CD4-positive, alpha-beta T cell treated with Interferon gamma for 1 hour (primary cell): ENCODE measurements at regions not wholly inside any gene's neighbourhood (a gene's known extent, or its start where the extent isn't known, plus 50 kb on each side); places are given as distances from the start of the nearest gene placed in this dataset.

Experiments
- DNase-seq: peaks from one replicate; pipeline ENCODE4 v3.0.0-alpha.2; 2020

DNA sequence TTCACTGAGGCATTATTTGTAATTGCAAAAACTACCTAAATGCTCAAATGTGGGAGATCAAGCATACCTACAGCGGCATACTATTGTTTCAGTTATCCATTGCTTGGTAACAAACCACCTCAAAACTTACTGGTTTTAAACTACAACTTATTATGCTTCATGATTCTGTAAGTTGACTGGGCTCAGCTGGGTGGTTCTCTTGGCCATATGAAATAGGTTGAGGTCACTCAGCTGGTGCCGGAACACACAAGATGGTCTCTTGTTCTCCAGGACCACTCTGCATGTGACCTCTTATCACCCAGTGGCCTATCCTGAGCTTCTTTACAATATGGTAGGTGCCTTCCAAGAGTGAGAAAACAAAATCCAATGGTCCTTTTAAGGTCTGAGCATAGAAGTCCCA is 195.4 kb upstream of the FGGY start:
- DNase-seq, result no peak

DNA sequence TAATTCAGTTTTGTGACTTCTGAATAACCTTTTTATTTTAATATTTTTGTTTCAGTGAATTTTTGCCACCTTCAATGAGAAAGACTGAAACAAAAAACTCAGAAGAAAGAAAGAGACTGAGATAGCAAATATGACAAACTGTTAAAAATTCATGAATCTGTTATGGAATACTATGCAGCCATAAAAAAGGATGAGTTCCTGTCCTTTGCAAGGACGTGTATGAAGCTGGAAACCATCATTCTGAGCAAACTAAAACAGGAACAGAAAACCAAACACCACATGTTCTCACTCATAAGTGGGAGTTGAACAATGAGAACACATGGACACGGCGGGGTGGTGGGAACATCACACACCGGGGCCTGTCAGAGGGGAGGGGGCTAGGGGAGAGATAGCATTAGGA is 193.4 kb upstream of the FGGY start:
- DNase-seq, result no peak

DNA sequence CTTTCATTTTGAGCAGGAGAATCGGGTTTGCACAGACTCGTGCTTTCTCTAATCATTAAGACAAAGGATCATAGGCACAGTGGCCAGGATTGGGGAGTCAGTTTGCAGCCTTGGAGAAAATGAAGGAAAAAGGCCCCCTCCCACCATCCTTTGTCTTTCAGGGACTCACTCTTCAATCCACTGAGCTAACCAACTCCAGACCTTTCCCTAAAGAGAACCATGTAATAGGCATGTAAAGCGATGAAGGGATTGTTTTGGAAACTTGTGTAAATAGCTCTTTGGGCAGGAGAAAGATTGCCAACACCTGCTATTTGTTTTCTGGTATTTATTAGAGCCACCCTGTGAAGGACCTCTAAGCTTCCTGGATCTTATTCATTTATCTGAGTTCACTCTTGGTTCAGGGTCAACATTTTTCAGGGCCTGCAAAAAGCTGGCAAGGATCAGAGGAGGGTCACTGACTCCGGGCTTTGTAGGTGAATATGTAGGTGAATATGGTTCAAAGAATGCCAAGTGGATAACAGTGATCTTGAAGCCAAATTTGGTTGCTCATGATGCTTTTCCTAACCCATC is 192.6 kb upstream of the FGGY start:
- DNase-seq, result no peak

DNA sequence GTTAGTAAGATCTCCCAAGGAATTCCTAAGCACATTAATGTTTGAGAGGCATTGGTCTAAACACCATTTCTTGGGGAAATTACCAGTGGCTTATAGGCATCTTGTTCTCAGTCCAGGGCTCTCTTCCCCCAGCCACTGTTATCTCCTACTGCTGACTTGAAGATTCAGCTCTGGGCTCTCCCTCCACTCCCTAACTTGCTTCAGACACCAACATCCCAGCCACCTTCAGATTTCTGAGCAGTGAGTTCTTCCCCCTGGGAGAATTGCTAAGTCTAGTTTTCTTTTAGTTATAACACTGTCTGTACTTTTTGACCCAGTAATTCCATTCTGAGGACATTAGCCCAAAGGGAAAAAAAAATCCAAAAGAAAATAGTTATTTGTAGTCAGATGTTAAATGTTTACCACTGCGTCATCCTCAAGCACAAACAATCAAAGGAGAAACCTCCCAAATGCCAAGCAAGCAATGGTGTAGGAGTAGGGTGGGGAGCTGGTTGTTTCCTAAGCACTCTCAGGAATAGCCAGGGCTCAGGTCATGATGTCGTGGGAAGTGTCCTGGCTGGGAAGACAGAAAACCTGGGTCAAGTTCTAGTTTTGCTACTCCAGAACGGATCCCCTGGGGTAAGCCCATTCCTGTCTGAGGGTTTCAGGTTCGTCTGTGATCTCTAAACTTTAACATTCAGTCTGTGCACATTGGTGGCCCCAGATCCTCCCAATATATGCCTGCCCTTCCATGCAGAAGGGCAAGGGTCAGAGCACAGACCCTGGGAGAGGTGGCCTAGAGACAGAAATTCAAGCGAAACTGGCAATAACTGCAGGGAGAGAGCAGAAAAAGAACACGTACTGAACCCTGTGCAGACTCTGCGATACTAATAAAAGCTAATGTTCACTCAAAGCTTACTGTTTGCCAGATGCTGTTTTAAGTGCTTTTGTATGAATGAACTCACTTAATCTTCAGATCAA is 191.1 kb upstream of the FGGY start:
- no peak for DNase-seq

DNA sequence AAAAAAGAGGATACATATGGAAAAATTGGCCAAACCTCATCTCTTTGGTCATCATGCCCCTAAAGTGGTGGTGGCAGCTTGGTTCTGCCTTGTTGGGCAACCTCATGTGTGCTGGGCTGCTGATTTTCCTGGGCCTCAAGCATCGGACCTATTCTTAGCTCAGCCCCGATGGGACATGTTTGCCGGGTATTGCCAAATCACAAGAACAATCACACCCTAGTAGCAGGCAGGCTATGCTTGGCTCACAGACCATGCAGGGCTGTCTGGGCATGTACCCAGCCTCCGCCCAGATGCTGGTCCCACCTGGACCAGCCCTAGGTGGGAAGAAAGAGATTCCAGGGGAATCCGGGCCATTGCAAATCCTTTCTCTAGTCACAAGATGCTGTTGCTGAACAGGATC is 189.4 kb upstream of the FGGY start:
- DNase-seq, result no peak

DNA sequence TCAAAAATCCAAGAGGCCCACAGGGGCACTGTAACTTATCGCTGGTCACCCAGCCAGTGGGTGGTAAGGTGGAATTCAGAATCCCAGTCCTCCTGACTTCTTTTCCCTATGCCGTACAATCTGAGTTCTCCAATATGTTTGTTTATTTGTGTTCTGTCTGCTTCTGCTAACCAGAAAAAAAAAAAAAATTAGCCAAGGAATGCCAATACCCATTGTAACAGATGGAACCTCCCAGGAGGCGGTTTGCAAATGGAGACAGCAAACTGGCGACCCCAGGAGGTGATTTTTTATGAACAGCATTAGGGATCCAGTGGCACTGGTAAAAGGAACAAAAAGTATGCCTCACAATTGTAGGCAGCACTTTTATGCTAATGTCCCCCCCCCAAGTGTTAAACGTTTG is 189.0 kb upstream of the FGGY start:
- no peak for DNase-seq

DNA sequence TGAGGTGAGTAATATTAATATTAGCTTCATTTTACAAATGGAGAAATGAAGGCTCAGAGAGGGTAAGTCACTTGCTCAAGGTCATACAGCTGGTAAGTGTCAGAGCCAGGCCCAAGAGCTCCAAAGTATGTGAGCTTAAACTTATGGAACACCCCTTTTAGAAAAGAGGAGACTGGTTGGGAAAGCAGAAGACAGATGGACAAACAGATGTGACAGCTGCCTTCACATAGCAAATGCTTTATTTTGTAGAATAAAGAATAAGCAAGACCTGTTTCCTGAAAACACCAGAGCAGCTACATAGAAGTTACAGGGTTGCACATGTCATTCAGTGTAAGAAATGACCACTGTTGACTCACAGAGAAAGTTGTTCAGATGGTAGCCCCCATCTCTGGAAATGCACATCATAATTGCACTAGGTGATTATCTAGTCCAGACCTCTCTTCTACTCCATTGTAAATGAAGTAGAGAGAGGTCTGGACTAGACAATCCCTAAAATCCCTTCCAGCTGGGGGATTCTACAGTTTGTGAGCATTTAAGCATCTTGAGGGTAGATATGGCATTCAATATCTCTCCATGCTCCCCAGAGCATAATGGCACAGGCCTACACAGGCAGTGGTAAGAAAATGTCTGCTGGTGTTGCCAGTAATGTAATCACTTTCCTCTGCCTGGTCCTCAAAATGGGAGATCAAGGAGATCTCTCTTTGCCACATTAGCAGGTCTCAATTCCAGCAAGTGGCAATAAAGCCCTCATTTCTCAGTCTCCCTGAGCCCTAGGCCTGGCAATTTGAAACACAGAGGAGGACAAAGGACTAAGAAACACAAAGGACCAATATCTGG is 188.2 kb upstream of the FGGY start:
- DNase-seq, result no peak

DNA sequence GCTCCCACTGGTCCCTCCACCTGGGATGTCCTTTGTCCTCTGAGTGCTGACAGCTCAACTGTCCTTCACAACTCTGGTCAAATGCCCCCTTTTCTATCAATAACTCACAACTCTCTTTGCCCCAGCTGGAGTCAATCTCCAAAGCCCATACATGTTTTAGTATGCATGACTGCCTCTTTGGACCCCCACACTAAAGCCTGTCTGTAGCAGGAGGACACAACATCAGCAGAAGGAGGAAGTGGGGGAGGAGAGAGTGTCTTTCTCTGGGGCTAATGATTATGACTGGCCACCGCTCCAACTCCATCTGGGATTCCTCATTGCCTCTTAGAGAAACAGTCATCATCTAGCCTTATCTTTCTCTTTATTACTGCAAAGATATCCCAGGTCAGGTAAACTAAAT is 186.6 kb upstream of the FGGY start:
- DNase-seq, result no peak

DNA sequence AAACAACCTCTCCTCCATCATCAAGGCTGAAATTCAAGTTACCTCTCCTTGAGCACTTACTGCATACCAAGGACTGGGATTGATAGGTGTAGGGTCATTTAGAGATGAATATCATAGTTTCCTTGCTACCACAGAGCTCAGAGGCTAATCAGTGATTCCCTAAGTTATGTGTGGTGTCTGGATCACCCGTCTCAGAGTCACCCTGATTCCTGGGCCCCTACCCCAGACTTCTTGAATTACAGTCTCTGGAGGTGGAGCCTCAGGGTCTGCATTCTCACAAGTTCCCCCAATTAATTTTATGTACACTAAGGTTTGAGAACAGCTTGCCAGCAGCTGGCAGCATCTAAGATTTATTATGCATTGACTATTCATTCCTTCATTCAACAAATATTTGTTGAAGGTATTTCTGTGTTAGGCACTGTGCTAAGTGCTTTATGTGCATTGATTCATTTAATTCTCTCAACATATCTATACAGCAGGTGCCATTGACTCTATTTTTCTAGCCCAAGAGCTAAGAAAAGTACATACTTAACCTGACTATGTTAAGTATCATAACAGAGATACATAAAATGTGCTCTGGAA is 182.9 kb upstream of the FGGY start:
- DNase-seq, result no peak

DNA sequence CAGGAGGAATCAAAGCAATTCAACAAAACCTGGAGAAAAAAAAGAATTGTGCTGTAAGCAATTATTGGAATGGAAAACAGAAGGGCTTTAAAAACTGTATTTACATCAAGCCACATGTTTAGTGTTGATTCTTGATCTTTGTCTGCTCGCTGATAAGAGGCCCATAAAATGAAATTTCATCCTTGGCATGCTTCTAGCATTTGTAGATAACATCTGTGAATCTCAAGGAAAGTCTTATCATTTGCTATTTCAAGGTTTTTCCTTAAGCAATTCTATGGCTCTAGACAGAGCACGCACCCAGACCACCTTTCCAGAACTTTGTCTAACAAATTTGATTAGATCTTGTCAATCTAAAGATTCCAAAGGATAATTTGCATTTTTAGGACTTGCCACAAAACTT is 181.0 kb upstream of the FGGY start:
- DNase-seq, result no peak

DNA sequence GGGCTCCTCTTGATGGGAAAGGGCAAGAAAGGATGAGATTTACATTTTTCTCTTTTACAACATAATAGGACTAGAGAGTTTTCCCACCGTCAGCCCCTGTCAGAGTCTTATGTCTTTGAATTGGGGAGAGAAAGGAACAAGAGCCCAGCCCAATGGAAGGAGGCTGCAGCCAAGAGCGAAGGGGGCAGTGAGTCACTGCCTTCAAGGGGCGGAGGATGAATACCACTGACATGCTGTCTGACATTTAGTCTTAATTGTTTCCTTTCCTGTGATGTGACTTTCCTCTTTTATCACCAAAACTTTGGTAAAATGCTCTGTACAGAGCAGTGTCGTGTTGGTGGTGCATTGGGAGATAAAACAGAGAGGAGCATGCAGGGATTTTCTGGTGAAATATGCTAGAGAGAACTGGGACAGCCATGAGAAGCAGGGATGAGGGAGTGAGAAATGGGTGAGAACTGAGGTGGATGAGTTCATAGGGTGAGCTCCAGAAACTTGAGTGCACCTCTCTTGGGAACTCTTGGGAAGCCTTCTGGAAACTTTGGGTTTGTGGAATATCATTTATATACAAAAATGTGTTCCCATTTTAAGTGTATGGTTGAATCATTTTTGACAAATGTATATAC is 179.9 kb upstream of the FGGY start:
- DNase-seq, result no peak

DNA sequence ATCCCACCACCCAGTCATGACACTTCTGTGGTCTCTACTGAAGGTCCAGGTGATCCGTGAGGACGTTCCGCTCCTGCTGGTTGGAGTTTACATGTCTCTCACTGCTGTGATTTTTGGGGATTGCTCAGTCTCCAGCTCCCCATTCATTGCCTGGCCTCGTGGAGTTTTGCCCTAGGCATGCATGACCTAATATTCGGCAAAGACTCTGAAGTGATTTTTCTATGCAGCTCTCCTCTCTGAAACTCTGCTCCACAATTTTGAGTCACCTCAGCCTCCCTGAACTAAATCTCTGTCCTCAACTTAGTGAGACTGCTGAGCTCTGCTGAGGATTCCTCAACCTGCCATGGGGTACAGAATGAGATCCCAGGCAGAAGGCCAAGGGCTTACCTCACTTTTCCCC is 174.4 kb upstream of the FGGY start:
- DNase-seq, result no peak

DNA sequence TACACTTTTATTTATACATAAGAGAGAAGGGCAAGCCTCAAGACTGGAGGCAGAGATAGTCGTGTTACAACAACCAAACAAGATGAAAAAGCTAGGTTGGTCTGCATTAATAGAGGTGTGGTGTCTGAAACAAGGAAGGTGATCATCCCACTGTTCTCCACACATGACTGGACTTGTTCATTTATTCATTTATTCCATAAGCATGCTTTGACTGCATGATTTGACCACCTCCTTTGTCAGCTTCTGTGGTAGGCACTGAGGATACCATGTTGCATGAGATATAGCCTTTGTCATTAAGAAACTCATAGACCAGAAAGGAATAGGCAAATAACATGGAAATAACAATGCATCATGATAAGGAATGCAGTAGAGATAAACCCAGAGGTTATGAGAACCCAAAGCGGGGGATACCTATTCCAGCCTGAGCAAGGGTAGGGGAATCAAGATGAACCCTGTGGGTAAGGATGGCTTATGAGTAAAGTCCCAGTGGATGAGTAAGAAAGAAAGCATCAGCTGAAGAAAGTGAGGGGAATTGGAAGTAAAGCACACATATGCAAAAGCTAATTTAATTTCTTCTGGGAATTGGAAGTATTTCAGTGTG is 173.7 kb upstream of the FGGY start:
- no peak for DNase-seq

DNA sequence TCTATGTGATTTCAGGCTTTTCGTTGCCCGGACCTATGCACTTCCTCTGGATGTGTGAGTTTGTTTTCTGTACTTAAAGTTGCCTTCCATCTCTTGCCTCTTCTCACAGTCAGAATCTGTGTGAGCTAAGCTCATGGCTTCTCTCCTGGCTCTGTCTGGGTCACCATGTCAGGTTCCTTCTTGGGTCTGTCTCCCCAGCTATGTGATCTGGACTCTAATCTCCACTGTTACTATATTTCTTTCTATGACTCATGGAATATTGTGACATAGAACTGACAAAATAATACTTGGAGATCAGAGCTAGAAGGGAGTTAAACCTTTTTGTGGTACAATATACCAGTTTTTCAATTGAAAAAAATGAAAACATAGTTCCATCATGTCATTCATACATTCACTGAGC is 172.7 kb upstream of the FGGY start:
- no peak for DNase-seq

DNA sequence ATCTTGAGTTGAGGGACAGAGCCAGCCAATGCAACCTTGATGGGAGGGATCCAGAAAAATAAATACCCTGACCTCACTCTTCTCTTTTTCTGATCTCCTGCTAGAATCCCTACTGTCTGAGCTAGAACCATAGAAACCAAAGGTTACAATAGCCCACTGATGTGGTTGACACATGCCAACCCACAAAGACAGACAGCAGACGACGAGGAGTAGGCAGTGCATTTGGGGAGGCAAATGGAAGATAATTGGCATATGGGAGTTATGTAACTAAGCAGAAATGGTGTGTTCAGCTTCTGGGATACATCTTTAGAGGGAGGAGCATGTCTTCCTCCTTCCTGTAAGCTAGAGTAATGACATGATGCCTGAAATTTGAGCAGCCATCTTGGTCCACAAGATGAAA is 171.7 kb upstream of the FGGY start:
- DNase-seq, result no peak

DNA sequence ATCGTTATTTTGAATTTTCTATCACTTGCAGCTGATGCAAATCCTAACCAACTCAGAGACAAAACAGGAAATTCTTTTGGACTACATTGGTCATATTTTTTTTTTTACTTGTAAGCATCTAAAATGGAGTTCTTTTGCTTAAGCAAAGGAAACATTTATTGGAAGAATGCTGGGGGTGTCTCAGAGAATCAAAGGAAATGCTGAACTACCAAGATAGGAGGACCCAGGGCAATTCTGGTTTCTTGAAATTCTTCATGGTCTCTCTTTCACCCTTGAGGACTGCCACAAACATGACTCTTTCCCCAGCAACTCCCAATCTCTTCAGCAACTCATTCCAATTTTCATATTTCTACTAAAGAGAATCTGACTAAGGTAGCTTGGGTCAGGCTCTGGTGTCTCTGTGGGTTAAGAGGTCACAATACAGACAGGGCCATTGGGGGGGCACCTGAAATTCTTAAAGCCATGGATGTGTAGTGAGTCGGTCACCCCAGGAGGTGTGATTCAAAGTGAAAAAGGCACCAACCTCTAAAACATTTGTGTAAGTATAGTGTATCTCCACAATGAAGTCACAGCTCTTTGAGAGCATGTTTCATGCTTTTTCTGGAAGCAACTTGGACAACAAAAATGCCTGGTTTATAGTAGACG is 171.1 kb upstream of the FGGY start:
- no peak for DNase-seq

DNA sequence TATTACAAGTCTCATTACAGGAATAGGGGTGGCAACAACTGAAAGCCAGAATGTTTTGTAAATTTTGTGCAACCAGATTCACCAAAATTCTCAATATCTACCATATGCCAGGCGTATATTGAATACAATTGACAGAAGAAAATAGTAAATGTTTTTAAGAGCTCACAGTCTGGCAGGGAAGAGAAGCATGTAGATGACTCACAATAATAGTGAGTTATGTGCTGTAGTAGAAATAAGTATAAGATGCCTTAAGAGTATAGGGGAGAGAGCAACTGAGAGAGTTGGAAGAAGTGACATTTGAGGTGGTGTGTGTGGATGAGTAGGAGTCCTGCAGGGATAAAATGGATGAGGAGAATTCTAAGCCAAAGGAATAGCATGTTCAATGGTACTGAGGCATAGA is 170.5 kb upstream of the FGGY start:
- no peak for DNase-seq

DNA sequence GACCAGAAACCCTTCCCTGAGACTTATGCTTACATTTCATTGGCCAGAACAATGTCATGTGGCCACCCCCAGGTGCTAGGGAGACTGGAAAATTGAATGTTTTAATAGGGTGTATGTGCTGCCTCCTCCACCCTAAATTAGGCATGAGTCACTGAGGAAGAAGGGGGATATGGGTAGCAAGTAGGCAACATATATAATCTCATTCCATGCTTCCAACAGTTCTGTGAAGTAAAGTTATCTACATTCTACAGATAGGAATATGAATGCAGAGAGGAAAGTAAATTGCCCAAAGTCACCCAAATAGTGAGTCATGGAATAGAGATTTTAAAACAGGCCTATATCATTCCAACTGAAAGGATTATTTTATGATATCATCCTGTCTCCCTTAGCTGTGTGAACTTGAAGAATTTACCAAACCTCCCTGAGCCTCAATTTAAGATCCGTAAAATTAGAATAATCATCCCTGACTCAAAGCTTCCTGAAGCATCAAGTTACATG is 168.6 kb upstream of the FGGY start:
- DNase-seq, result no peak

DNA sequence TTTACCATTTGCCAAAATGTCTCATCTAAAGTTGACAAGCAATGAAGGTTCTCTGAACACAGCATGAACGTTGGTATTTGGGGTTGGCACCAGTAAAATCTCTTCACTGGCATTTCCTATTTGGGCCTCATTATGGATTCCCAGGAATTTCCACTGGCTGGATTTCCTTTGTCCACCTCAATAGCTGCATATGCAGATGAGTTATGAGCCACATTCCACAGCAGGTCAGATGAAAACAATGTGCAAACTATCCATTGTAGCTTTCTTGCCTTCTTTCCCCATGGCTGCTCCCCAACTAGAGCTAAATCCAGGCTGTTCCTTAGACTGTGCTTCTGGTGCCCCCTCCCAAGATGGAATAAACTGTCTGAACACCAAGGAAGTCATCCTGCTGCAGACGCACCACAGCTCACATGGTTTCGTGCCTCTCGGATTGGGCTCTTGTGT is 168.1 kb upstream of the FGGY start:
- DNase-seq, result no peak

DNA sequence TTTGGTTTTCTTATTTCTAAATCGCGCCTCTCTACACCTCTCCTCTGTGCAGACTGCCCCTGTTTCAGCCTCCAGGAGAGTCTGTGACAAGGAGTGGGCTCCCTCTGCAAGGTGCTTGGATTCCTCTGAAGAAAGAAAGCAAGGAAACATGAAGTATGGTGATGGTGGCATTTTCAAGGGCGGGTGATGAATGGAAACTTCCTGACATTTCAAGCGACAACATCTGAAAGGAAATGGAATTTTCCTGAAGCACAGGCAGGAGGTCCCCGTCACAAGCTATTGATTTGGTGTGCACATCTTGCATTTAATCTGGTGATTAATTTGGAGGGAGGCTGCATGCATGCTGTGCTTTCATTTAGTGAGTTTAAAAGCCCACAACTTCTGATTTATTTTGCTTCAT is 164.6 kb upstream of the FGGY start:
- DNase-seq, result no peak

DNA sequence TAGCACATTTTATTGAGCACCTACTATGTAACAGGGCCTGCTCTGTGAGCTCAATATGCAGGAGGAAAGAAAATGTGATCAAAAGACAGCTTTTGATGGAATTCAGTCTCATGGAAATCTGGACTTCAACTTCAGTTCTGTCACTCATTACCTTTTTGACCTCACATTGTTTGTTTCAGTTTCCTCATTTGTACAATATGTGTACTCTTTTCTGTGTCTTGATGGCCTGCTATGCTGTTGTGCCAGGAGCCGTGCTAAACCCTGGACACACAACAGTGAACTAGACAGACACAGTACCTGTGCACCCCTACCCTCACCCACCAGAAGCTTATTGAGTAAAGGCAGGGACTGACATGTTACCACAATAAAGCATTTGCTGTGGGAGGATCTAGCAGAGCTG is 162.9 kb upstream of the FGGY start:
- no peak for DNase-seq

DNA sequence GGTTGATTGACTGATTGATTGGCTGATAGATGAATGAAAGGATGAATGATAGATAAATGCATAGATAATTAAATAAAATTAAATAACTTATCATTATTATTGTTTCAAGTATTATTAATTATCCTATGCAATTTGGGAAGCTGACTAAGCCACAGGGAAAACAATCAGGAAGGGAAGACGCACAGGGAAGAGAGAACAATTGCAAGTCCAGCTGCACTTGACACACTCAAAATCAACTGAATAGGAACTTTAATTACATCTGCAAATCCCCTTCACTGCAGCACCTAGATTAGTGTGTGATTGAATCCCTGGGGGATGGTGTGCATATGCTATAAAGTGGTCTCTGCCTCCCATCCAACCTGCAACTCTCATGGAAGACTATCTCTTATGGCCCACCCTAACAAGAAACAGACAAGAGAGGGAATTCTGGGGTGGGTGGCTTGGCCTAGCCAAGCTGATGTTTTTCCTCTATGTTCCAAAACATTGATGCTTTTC is 161.1 kb upstream of the FGGY start:
- no peak for DNase-seq
